Left ventricle myocardium superior (tissue), 1 donor: ENCODE measurements at regions not wholly inside any gene's neighbourhood (a gene's known extent, or its start where the extent isn't known, plus 50 kb on each side); places are given as distances from the start of the nearest gene placed in this dataset.

Experiments used
- ATAC-seq: fragments of 200-7000 bp; cut with Tn5 transposase; one replicate; pipeline ENCODE4 v1.9.1; 2020; ENCODE audit warnings: mild to moderate bottlenecking, moderate library complexity
- DNase-seq: peaks from one replicate; pipeline ENCODE4 v3.0.0-alpha.2; 2020
- intact Hi-C: fragments of 100-400 bp; cut with micrococcal nuclease; formaldehyde crosslinking; loops from one replicate; pipeline ENCODE4 v1.11.0; 2022
- donor health status: DM: no; HTN: yes; CAD: no; lungs with severe emphysema.

DNA sequence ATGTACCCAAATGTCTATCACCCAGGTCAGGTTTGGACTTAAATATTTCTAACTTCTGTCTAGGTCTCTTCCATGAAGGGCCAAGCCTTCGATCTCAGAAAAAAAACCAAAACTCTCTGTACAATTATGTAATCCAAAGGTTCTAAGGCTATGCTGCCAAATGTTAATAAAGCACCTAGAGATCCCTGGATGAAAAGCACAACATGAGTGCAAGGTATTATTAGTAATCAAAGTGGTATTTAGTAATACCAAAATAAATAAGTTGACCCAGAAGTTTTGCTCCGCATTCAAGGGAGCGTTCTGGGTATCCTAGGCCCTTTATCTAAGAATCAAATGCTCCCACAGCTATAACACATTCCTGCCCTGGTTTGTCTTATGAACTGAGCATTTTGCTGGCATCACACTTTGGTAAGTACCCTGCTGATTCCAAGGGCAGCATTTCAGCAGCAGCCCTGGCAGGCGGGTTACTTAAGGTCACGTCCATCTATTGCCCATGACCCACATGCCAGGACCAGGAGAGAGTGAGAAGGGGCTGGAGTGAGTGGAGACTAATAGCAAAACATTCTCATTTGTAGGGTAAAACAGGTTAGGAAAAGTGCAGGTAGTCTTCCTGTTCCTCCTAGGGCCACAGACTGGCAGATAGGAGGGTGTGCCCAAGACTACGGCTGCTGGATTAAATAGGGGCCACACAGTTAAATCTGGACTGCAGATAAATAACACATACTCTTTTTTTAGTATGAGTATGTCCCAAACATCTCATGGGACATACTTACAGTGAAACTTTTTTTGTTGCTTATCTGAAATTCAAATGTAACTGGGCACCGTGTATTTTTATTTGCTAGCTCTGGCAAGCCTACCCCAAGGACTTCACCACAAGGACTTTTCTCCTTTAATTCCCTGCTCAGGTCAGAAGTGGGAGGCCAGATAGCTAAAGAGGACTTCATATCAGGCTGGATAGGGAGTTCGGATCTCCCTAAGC is 76.0 kb upstream of the SNRK start:
- peak; percentile 88 for ATAC-seq
- intact Hi-C loops = no loop called here
- peak; percentile 37 for DNase-seq

DNA sequence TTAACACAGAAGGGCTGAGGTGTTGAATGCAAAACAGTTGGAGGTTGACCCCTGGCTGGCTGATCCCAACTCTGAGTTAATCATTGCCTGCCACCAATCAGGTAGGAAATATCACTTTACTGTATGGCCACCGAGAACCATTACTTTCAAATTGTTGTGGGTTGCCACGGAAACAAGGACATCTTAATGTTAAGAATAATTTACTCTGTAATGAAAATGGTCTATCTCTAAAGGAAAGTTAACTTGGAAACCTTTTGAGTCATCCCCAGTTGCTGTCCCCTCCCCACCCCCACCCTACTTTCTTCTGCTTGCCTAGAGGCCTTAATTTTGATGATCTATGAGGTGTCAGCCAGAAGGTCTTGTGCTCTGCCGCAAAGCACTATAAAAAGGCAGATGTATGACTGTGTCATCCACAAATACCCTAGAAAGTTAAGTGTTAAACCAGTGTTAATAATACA is 78.7 kb upstream of the SNRK start:
- DNase-seq (no peak), ATAC-seq (no peak)
- intact Hi-C loops = no loop called here

DNA sequence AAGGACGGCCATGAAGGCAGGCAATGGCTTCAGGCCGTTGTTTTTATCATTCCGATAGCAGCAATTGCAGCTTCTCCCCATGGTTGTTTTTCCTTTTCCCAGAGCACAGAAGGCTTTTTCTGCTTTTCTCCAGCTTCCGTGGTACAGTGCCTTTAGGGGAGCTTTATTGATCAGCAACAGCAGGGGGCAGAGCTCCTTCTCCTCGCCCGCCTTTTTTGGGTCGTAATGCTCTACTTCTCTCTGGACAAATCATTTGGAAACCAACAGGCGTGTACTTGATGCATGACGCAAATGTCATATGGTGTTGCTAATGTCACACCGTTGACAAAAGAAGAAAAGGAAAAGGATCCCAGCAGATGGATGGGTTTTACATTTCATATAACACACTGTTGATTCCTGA is 79.7 kb upstream of the SNRK start:
- DNase-seq = no peak
- ATAC-seq = no peak
- intact Hi-C loops = no loop called here

DNA sequence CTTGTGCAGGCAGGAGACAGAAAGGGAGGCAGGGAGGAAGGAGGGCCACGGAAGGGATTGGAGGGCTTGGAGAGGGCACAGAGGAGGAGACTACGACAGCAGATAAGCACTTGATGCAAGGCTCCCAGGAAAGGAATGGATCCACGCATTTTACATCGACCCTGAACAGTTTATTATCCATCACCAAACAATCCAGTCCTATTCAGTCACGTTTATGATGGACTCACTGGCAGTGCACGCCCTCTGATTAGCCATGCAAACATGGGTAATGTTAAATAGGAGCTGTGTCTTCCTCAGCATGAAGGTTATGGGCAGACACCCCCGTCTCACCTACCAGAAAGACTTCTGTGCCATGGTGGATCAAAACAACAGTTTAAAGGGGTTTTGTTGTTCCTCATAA is 80.2 kb upstream of the SNRK start:
- DNase-seq = no peak
- intact Hi-C loops = no loop called here

DNA sequence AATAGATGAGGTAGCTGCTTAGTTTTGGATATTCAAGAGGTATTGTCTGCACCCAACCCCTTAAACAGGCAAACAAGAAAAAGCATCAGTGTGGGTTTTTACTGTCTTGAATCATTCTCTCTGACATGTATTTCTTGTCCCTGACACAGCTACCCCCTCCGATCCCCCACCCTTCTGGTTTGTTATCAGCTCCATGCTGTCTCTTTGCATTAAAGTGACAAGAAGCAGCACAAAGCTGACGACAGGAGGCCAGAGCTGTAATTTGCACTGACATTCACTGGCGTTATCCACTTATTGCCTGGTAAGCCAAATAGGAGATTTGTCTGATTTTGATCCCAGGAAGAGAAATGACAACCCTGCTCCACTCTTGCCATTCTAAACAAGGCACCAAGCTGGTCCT is 83.3 kb upstream of the SNRK start:
- ATAC-seq (peak; percentile 21), DNase-seq (no peak)
- intact Hi-C loops = no loop called here

More for the DNA sequence above, 80.2 kb upstream of the SNRK start:
- ATAC-seq = no peak

DNA sequence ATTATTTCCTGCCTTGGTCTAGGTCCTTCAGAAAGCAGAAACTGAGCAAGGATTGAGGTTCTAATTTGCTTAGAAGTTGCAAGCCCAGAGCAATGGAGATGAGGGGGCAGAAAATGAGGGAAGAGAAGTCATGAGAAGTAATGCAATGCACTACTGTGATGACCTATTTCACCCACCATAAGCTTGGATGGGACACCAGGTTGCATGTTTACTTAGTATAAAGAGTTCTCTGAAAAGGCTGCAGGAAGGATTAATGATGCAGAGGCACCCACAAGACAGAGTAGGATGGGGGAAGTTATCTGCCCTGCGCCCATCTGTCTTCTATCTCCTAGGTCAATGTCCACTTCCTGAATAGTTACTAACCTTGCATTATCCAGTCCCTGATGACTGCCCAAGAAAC is 84.8 kb upstream of the SNRK start:
- ATAC-seq (no peak), DNase-seq (no peak)

DNA sequence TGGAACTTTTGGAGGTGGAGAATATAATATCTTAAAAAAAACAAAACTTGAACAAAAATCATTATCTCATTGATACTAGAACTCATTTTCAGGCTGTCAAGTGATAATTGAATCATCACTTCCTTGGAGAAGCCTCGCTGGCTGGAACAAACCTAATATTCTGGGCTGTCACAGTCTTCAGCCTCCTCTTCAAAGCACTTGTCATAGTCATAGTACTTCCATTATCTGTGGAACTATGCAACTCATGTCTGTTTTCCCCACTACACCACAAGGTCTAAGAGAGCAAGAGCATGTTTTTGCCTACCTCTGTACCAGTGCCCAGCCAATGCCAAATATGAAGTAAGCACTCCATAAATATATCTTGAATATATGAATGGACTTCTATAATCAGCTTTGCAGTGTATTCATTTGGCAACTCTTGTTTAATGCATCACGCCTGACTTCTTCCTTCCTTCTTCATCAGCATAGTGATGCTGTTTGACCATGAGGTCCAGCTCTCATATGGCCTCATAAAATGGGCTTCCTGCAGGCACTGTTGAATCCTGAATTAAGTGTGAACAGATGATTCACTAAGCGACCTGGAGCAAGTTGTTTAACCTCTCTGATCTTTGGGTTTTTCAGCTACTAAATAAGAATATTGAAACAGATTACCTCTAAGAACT is 86.6 kb upstream of the SNRK start:
- intact Hi-C loops = no loop called here
- ATAC-seq (peak; percentile 35), DNase-seq (no peak)

More for the DNA sequence above, 84.8 kb upstream of the SNRK start:
- intact Hi-C loops = no loop called here

DNA sequence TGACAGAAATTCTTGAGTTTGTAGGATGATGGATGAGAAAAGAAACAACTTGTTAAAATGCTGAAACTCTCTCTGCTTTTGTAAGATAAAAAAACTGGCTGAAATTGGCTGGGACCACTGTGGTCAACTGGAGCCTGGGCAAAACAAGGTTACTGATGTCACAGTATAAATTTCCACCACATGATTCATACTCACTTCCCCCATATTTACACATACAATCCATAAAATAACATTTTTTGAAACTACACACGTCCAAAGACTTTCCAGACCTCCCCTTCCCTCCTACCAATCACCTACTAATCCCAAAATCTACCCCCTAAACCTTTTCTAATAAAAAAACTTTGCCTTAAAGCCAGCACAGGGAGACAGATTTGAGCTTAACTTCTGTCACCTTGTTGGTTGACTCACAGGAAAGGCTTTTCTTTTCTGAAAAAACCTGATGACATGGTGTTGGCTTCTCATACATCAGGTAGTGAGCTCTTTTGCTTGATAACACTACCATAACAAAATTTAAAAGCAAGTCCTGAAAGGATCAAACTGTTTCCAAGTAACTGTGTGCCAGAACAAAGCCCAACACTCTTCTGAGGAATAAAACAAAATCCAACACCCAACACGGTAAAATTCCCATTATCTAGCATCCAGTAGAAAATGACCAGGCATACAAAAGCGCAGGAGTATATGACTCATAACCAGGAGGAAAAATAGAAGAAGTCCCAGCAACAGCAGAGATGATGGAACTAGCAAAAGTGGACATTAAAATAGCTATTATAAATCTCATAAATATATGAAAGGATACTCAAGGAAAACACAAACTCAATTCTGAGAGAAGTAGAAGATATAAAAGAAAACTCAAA is 87.3 kb upstream of the SNRK start:
- no peak for DNase-seq
- no peak for ATAC-seq
- intact Hi-C loops = no loop called here

DNA sequence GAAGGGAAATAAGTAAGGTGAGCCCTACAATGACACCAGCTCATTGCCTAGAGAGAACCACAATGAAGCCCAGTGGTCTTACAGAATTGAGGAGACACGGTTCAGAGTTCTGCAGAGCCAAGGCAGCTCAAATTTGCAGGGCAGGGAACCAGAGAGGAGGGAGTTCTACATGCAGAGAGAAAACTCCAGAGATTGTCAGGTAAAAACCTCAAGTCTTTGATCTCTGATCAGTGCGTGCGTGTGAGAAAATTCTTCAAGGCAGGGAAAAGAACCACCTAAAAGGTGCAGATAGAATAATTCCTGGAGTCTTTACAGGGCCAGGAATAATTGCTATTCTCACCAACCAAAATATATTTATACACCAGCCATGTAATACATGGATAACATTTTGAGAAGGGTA is 88.0 kb upstream of the SNRK start:
- DNase-seq (no peak), ATAC-seq (no peak)
- intact Hi-C loops = no loop called here

DNA sequence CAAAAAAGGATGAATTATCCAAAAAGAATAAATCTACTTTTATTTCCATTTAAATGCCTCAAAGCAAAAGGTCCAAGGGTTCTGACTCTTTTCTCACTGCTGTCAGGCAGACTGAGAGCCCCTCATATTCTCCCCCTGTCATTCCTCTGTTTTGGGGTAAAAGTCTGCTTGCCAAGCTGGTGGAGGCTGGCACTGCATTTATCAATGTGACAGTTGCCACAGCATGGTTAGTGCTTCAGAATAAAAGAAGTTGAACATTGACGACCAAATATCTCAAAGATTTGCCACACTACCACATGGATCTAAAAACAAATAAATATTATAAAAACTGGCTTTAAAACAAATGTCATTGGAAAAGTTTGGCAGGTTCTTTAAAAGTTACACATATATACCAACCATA is 89.2 kb upstream of the SNRK start:
- intact Hi-C loops = no loop called here
- ATAC-seq (no peak), DNase-seq (no peak)

DNA sequence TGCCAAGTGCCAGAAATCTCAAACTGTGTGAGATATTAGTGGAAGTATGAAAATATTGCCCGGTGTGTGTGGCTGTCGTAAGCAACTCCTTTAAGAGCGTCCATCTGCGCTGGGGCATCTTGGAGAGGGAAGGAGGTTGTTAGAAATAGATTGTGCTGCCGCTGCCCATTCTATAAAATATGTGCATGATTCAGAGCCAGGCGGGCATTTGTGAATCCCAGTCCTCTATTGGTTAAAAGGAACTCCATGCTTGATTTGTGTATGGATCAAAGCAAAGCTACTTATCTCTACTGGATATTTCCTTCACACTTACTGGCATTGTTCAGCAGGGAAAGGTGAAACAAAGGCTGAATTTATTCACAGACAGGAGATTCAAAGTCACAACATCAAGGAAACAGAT is 89.6 kb upstream of the SNRK start:
- DNase-seq (no peak), ATAC-seq (no peak)
- intact Hi-C loops = no loop called here

DNA sequence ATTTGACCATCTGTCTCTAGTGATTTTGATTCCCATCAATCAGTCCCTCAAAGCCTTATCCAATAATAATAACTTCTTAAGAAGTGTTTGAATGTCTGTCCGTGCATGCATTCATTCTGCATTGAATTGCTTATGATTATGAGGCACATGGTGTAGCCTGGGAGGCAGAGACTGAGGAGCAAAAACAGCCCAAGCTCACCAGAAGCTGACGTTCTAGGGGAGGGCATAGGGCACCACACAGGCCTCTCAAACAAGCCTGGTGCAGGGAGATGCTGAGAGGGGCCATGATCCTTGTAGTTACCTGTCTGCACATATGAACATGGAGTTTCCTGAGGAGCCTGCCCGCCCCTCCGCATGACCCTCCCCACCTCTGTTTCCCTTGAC is 89.2 kb upstream of the POMGNT2 start:
- intact Hi-C loops = no loop called here
- ATAC-seq (no peak), DNase-seq (no peak)

DNA sequence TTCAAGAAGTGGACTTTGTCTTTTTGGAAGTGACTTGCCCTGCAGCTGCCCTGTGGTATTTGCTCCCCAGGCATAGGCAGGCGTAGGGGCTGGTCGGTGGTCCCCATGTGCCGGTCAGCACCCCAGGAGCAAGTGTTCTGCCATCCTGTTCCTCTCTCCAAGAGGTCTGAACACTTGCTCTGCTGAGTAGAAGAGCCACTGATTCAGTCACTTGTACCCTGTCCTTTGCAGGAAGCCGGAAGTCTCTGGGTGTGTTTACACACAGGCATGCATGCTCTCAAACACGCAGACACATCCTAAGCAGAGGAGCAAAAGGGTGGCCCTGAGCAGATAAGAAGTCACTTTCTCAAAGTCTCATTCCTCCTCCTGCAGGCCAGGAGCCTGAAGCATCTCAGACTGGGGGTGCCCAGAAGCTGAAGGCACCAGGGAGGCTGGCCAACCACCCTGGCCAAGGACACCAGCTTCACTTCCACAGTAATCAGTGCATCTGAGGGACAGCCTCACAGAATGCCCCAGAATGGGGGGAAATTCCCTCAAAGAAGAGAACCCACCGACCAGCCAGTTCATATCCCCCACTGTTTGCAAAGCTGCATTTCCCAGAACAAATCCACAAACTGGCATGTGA is 88.7 kb upstream of the POMGNT2 start:
- ATAC-seq (peak; percentile 52), DNase-seq (no peak)
- intact Hi-C loops = no loop called here

DNA sequence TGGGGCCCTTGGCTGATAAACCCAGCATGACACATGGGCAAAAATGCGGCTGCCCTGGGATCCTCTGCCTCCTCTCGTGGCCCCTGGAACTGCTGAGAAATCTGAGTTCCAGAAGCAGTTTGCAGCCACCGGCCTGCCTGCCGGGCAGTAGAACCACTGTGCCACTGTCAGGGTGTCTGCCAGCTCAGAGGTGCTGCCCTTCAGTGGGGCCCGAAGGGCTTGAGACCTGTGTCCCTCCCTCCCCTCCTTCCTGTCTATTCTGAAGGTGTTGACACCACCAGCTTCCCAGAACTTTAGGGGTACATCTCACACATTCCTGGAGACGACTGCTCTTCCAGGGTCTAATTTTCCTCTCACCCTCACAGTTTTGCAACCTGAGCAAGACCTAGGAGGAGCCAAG is 88.2 kb upstream of the POMGNT2 start:
- no peak for ATAC-seq
- intact Hi-C loops = no loop called here
- DNase-seq = no peak

DNA sequence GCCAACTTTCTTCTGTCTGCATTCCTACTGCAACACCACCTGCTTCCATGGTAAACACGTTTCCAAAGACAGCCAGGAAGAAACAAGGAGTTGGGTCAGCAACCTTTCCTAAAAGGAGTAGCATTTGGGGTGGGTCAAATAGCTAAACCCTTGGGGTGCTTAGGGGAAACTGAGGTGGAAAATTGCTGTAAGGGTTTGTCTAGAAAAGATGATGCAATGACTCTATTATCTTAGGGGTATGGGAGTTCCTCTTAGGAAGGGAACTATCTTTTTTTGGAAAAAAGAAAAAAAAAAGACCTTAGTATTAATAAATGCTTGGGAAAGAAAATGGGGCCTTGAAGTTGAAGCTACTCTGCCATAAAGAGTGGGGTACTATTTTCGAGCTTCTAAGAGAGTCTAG is 86.1 kb upstream of the POMGNT2 start:
- no peak for DNase-seq
- ATAC-seq = no peak
- intact Hi-C loops = no loop called here

DNA sequence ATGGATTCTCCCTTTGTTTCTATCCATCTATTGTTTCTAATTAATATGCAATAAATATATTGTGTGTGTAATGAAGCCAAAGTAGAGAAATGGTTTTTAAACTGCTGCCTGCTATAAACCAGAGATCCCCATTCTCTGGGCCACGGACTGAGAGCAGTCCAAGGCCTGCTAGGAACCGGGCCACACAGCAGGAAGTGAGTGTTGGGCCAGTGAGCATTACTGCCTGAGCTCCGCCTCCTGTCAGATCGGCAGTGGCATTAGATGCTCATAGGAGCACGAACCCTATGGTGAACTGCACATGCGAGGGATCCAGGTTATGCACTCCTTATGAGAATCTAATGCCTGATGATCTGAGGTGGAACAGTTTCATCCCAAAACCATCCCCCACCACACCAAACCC is 85.2 kb upstream of the POMGNT2 start:
- intact Hi-C loops = no loop called here
- no peak for DNase-seq
- ATAC-seq = no peak

DNA sequence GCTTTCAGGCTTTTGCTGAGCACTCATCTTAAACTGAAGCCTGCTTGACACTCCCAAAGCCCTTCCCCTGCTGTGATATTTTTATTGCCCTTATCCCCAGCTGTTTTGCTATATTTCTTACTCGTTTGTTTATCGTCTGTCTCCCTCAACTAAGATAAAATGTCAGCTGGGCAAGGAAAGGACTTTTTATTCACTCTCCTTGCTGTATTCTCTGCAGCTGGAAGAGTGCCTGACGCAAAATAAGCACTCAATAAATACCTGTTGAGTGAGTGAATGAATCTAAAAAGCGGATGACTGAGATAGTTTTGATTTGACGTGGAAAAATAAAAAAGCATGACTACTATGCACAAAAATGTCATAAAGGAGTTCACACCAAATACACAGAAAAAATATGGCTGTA is 84.8 kb upstream of the POMGNT2 start:
- ATAC-seq (no peak), DNase-seq (no peak)
- intact Hi-C loops = no loop called here

DNA sequence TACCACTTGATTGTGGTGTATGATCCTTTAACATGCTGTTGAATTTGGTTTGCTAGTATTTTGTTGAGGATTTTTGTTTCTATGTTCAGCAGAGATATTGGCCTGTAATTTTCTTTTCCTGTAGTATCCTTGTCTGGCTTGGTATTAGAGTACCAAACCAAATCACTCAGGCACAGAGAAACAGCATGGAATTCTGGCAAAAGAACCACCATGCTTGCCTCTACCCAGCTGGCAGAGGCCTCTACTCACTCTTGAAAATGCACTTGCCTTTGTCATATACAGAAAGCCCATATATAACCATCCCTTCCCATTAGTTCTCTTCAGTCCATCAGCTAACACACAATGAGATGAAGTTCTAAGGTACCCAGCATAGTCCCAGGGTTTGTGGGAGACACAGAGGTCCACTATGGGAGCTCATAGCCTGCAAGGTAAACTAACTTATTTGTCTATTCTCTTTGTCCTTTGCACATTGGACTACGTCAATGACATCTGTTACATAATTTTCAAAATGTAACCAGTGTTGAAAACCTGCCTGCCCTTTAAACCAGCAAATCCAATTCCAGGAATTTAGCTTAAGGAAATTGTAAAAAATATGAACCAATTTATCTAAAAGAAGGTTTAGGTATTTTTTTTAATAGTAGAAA is 82.1 kb upstream of the POMGNT2 start:
- no peak for ATAC-seq
- intact Hi-C loops = no loop called here
- no peak for DNase-seq

DNA sequence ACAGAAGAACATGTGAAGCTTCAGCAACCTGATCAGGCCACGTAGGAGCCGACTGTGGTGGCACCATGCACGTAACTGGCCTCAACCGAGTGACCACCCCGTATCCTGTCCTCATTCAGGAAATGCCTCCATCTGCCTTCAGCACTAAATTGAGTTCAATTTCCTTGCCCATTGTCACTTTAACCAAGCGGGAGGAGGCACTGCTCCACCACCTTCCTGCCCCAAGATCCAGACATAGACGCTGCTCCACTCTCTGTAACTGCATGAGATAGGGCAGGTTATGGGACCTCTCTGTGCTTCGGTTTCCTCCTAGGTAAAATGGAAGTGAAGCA is 80.1 kb upstream of the POMGNT2 start:
- ATAC-seq = no peak
- no peak for DNase-seq
- intact Hi-C loops = no loop called here
